ENCODE measurements at regions not wholly inside any gene's neighbourhood (a gene's known extent, or its start where the extent isn't known, plus 50 kb on each side); places are given as distances from the start of the nearest gene placed in this dataset.

DNA sequence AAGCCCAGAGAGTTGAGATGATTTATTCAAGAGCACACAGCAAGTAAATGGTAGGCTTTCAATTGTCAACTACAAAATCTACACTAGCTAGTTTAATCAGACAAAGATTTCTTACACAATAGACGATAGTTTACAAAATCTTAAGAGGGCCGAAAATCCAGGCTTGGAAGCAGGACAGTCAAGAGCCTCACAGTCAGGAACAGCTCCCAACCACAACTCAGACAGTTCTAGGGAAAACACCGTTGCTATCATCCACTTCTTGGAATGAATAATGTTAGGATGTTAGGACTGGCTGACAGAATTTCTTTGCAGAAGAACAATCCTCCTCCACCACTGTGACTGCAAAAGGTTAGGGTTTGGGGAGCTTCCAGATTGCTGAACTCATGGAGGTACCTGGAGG lies 290.8 kb upstream of the ZPLD1 start:
- Histone ChIP-seq H3K9me3 (replicated peaks; ENCODE audit: insufficient read depth, low read length) (no peaks in the 10 kb centered on the region), H3K4me3 (ENCODE audit: low read length) (no peak overlapping the region), H2AFZ (ENCODE audit: low read length) (no peak overlapping the region), H3F3A (ENCODE audit: insufficient read depth, low read length) (peaks cover 12% of the 10 kb centered on the region), H3K79me2 (ENCODE audit: low read length) (no peaks in the 10 kb centered on the region), H3K9me2 (replicated peaks; ENCODE audit: insufficient read depth, low read length) (no peaks in the 10 kb centered on the region), H3K27me3 (replicated peaks; ENCODE audit: insufficient read depth, low read length) (no peaks in the 10 kb centered on the region), H3K27ac (ENCODE audit: low read length) (no peak overlapping the region), H3K4me1 (ENCODE audit: low read length) (peaks cover 15% of the 10 kb centered on the region), H3K36me3 (replicated peaks; ENCODE audit: insufficient read depth, low read length) (no peaks in the 10 kb centered on the region), H4K20me1 (ENCODE audit: insufficient read depth, low read length) (no peaks in the 10 kb centered on the region), H3K9ac (ENCODE audit: low read length) (no peak overlapping the region), H3K4me2 (ENCODE audit: low read depth, low read length) (no peak overlapping the region)
- no peak for TF ChIP-seq EZH2phosphoT487 (IDR thresholded peaks at IDR 0.05; ENCODE audit: low read length)
- TF ChIP-seq, protein P1, sequence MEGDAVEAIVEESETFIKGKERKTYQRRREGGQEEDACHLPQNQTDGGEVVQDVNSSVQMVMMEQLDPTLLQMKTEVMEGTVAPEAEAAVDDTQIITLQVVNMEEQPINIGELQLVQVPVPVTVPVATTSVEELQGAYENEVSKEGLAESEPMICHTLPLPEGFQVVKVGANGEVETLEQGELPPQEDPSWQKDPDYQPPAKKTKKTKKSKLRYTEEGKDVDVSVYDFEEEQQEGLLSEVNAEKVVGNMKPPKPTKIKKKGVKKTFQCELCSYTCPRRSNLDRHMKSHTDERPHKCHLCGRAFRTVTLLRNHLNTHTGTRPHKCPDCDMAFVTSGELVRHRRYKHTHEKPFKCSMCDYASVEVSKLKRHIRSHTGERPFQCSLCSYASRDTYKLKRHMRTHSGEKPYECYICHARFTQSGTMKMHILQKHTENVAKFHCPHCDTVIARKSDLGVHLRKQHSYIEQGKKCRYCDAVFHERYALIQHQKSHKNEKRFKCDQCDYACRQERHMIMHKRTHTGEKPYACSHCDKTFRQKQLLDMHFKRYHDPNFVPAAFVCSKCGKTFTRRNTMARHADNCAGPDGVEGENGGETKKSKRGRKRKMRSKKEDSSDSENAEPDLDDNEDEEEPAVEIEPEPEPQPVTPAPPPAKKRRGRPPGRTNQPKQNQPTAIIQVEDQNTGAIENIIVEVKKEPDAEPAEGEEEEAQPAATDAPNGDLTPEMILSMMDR (IDR thresholded peaks at IDR 0.05; ENCODE audit: low read length): no peak
- DNase-seq: no peak

DNA sequence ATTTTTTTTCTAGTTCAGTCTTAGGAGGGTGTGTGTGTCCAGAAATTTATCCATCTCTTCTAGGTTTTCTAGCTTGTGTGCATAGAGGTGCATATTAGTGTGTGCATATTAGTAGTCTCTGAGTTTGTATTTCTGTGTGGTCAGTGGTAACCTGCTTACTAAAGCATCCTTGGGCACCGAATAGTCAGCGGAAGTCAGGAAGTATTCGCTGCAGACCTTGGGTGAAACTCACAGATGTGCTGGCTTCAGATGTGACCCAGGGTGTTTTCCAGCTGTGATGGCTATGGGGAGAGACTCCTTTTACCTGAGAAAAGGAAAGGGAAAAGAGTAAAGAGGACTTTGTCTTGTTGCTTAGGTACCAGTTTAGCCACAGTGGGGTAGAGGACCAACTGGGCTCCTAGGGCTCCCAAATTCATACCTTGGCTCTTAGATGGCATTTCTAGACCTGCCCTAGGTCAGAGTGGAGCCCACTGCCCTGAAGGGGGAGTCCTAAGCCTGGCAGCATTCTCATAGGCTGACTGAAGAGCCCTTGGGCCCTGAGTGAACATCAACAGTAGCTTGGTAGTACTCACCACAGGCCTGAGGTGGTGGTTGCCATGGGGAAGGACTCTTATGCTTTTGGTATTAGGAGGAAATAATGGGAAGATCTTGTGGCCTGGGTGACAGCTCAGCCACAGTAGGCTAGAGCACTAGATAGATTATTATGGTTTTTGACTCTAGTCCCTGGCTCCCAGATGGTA lies 286.0 kb upstream of the ZPLD1 start:
- Histone ChIP-seq H3K79me2 (ENCODE audit: low read length) (no peaks in the 10 kb centered on the region), H3K9me3 (replicated peaks; ENCODE audit: insufficient read depth, low read length) (no peaks in the 10 kb centered on the region), H3K4me1 (ENCODE audit: low read length) (peaks cover 22% of the 10 kb centered on the region), H3K9me2 (replicated peaks; ENCODE audit: insufficient read depth, low read length) (no peaks in the 10 kb centered on the region), H3K4me3 (ENCODE audit: low read length) (no peak overlapping the region), H3K27ac (ENCODE audit: low read length) (peak overlapping the region; percentile 91), H2AFZ (ENCODE audit: low read length) (peak overlapping the region; percentile 37), H3F3A (ENCODE audit: insufficient read depth, low read length) (peaks cover 18% of the 10 kb centered on the region), H3K4me2 (ENCODE audit: low read depth, low read length) (peak overlapping the region; percentile 44), H4K20me1 (ENCODE audit: insufficient read depth, low read length) (no peaks in the 10 kb centered on the region), H3K36me3 (replicated peaks; ENCODE audit: insufficient read depth, low read length) (no peaks in the 10 kb centered on the region), H3K27me3 (replicated peaks; ENCODE audit: insufficient read depth, low read length) (no peaks in the 10 kb centered on the region), H3K9ac (ENCODE audit: low read length) (peak overlapping the region; percentile 17; the same call in 1 of the 2 replicates)
- TF ChIP-seq EZH2phosphoT487 (IDR thresholded peaks at IDR 0.05; ENCODE audit: low read length) (no peak), EZH2 (optimal IDR thresholded peaks at IDR 0.05; ENCODE audit: low read depth, low read length) (no peak)
- TF ChIP-seq, protein P1 (IDR thresholded peaks at IDR 0.05; ENCODE audit: low read length): peak; percentile 42
- DNase-seq: peak; percentile 92

DNA sequence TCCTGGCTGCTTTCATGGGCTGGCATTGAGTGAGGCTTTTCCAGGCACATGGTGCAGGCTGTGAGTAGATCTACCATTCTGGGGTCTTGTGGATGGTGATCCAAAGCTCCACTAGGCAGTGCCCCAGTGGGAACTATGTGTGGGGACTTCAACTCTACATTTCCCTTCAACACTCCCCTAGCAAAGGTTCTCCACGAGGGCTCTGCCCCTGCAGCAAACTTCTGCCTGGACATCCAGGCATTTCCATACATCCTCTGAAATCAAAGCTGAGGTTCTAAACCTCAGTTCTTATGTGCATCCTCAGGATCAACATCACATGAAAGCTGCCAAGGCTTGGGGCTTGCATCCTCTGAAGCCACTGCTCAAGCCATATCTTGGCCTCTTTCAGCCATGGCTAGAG lies 282.9 kb upstream of the ZPLD1 start:
- Histone ChIP-seq H3K9me3 (replicated peaks; ENCODE audit: insufficient read depth, low read length) (no peaks in the 10 kb centered on the region), H3K79me2 (ENCODE audit: low read length) (no peaks in the 10 kb centered on the region), H3K4me3 (ENCODE audit: low read length) (no peak overlapping the region), H3F3A (ENCODE audit: insufficient read depth, low read length) (peaks cover 18% of the 10 kb centered on the region), H3K4me1 (ENCODE audit: low read length) (peaks cover 22% of the 10 kb centered on the region), H3K9me2 (replicated peaks; ENCODE audit: insufficient read depth, low read length) (no peaks in the 10 kb centered on the region), H3K4me2 (ENCODE audit: low read depth, low read length) (no peak overlapping the region), H3K27ac (ENCODE audit: low read length) (no peak overlapping the region), H2AFZ (ENCODE audit: low read length) (no peak overlapping the region), H3K27me3 (replicated peaks; ENCODE audit: insufficient read depth, low read length) (no peaks in the 10 kb centered on the region), H3K9ac (ENCODE audit: low read length) (no peak overlapping the region), H4K20me1 (ENCODE audit: insufficient read depth, low read length) (no peaks in the 10 kb centered on the region), H3K36me3 (replicated peaks; ENCODE audit: insufficient read depth, low read length) (no peaks in the 10 kb centered on the region)
- no peak for DNase-seq
- TF ChIP-seq, protein P1 (IDR thresholded peaks at IDR 0.05; ENCODE audit: low read length): no peak
- TF ChIP-seq EZH2 (optimal IDR thresholded peaks at IDR 0.05; ENCODE audit: low read depth, low read length) (no peak), EZH2phosphoT487 (IDR thresholded peaks at IDR 0.05; ENCODE audit: low read length) (no peak)

Data from MM.1S (cell line).